ENCODE measurements at regions not wholly inside any gene's neighbourhood (a gene's known extent, or its start where the extent isn't known, plus 50 kb on each side); places are given as distances from the start of the nearest gene placed in this dataset.

- TF ChIP-seq GATA3 (IDR thresholded peaks at IDR 0.05; ENCODE audit: low read depth, low read length) (no peak), GATA2 (IDR thresholded peaks at IDR 0.05; ENCODE audit: low read depth, low read length) (no peak)
Observed at GRCh38 chr4:130336585-130337217, 1240.7 kb downstream of the C4orf33 start.

GRCh38 chr4:130338851-130339250, 1242.9 kb downstream of the C4orf33 start:
- TF ChIP-seq GATA2 (IDR thresholded peaks at IDR 0.05; ENCODE audit: low read depth, low read length) (no peak), GATA3 (IDR thresholded peaks at IDR 0.05; ENCODE audit: low read depth, low read length) (no peak)

- TF ChIP-seq GATA3 (IDR thresholded peaks at IDR 0.05; ENCODE audit: low read depth, low read length), result no peak
- TF ChIP-seq GATA2 (IDR thresholded peaks at IDR 0.05; ENCODE audit: low read depth, low read length), result no peak
Observed at GRCh38 chr4:130349745-130350144, 1253.8 kb downstream of the C4orf33 start.

- TF ChIP-seq GATA2 (IDR thresholded peaks at IDR 0.05; ENCODE audit: low read depth, low read length) (no peak), GATA3 (IDR thresholded peaks at IDR 0.05; ENCODE audit: low read depth, low read length) (no peak)
Observed at GRCh38 chr4:130356873-130357272, 1260.9 kb downstream of the C4orf33 start.

GRCh38 chr4:130359542-130359941, 1263.6 kb downstream of the C4orf33 start:
- TF ChIP-seq GATA3 (IDR thresholded peaks at IDR 0.05; ENCODE audit: low read depth, low read length) (no peak), GATA2 (IDR thresholded peaks at IDR 0.05; ENCODE audit: low read depth, low read length) (no peak)

- TF ChIP-seq GATA2 (IDR thresholded peaks at IDR 0.05; ENCODE audit: low read depth, low read length), result no peak
- no peak for TF ChIP-seq GATA3 (IDR thresholded peaks at IDR 0.05; ENCODE audit: low read depth, low read length)
Observed at GRCh38 chr4:130361616-130362015, 1265.7 kb downstream of the C4orf33 start.

GRCh38 chr4:130368668-130369067, 1272.7 kb downstream of the C4orf33 start:
- no peak for TF ChIP-seq GATA3 (IDR thresholded peaks at IDR 0.05; ENCODE audit: low read depth, low read length)
- TF ChIP-seq GATA2 (IDR thresholded peaks at IDR 0.05; ENCODE audit: low read depth, low read length), result no peak

GRCh38 chr4:130393231-130393630, 1297.3 kb downstream of the C4orf33 start:
- TF ChIP-seq GATA2 (IDR thresholded peaks at IDR 0.05; ENCODE audit: low read depth, low read length), result no peak
- no peak for TF ChIP-seq GATA3 (IDR thresholded peaks at IDR 0.05; ENCODE audit: low read depth, low read length)

- TF ChIP-seq GATA3 (IDR thresholded peaks at IDR 0.05; ENCODE audit: low read depth, low read length), result no peak
- TF ChIP-seq GATA2 (IDR thresholded peaks at IDR 0.05; ENCODE audit: low read depth, low read length), result no peak
Observed at GRCh38 chr4:130393642-130394041, 1297.7 kb downstream of the C4orf33 start.

GRCh38 chr4:130395871-130396270, 1299.9 kb downstream of the C4orf33 start:
- TF ChIP-seq GATA2 (IDR thresholded peaks at IDR 0.05; ENCODE audit: low read depth, low read length) (no peak), GATA3 (IDR thresholded peaks at IDR 0.05; ENCODE audit: low read depth, low read length) (no peak)

GRCh38 chr4:130403221-130403620, 1307.3 kb downstream of the C4orf33 start:
- TF ChIP-seq GATA3 (IDR thresholded peaks at IDR 0.05; ENCODE audit: low read depth, low read length) (no peak), GATA2 (IDR thresholded peaks at IDR 0.05; ENCODE audit: low read depth, low read length) (no peak)

- TF ChIP-seq GATA3 (IDR thresholded peaks at IDR 0.05; ENCODE audit: low read depth, low read length) (no peak), GATA2 (IDR thresholded peaks at IDR 0.05; ENCODE audit: low read depth, low read length) (no peak)
Observed at GRCh38 chr4:130416228-130416627, 1320.3 kb downstream of the C4orf33 start.

- no peak for TF ChIP-seq GATA3 (IDR thresholded peaks at IDR 0.05; ENCODE audit: low read depth, low read length)
- TF ChIP-seq GATA2 (IDR thresholded peaks at IDR 0.05; ENCODE audit: low read depth, low read length), result no peak
Observed at GRCh38 chr4:130419211-130419975, 1323.4 kb downstream of the C4orf33 start.

- no peak for TF ChIP-seq GATA2 (IDR thresholded peaks at IDR 0.05; ENCODE audit: low read depth, low read length)
- TF ChIP-seq GATA3 (IDR thresholded peaks at IDR 0.05; ENCODE audit: low read depth, low read length), result no peak
Observed at GRCh38 chr4:130422261-130422660, 1326.3 kb downstream of the C4orf33 start.

- no peak for TF ChIP-seq GATA3 (IDR thresholded peaks at IDR 0.05; ENCODE audit: low read depth, low read length)
- TF ChIP-seq GATA2 (IDR thresholded peaks at IDR 0.05; ENCODE audit: low read depth, low read length), result no peak
Observed at GRCh38 chr4:130424211-130424610, 1328.3 kb downstream of the C4orf33 start.
